Small intestine (tissue), 7 donors: ENCODE measurements at regions not wholly inside any gene's neighbourhood (a gene's known extent, or its start where the extent isn't known, plus 50 kb on each side); places are given as distances from the start of the nearest gene placed in this dataset.

ENCODE experiments used
- DNase-seq, 2 donors: peaks; one replicate each; pipeline versions ENCODE4 v3.0.0 to v3.0.0-alpha.2; 2013
- FAIRE-seq: peaks from 2 replicates; lab custom pipeline; 2012; peaks lifted over from hg19 to GRCh38; lab: Jason Lieb, UNC
- H3K27ac ChIP-seq, 3 donors: one replicate each; pipeline ENCODE4 v1.5.1; 2013; ENCODE audit warnings: low read length in 2 of 3, mild to moderate bottlenecking in 2 of 3, control low read depth in 1 of 3, inconsistent platforms in 1 of 3, low read depth in 1 of 3, moderate library complexity in 1 of 3
- H3K27me3 ChIP-seq, 3 donors: one replicate each; pipeline ENCODE4 v1.6.1; 2013; ENCODE audit warnings: low read length in 3 of 3, inconsistent platforms in 1 of 3; ENCODE audit not compliant: control insufficient read depth in 3 of 3, insufficient read depth in 3 of 3
- H3K36me3 ChIP-seq, 3 donors: one replicate each; pipeline ENCODE4 v1.6.1; 2013; ENCODE audit warnings: low read length in 3 of 3, inconsistent platforms in 1 of 3, low read depth in 1 of 3, mild to moderate bottlenecking in 1 of 3, moderate library complexity in 1 of 3; ENCODE audit not compliant: control insufficient read depth in 3 of 3, insufficient read depth in 2 of 3
- H3K4me1 ChIP-seq, 3 donors: one replicate each; pipeline ENCODE4 v1.6.1; 2013; ENCODE audit warnings: low read length in 2 of 3, inconsistent platforms in 1 of 3, low read depth in 1 of 3, mild to moderate bottlenecking in 1 of 3, moderate library complexity in 1 of 3; ENCODE audit not compliant: control insufficient read depth in 3 of 3, insufficient read depth in 2 of 3
- H3K4me3 ChIP-seq, 3 donors: one replicate each; pipeline ENCODE4 v1.5.1; 2013; ENCODE audit warnings: low read length in 3 of 3, control low read depth in 1 of 3, inconsistent platforms in 1 of 3, low read depth in 1 of 3, mild to moderate bottlenecking in 1 of 3, moderate library complexity in 1 of 3
- H3K9me3 ChIP-seq, 2 donors: one replicate each; pipeline ENCODE4 v1.6.1; 2013; ENCODE audit warnings: low read depth in 1 of 2, low read length in 1 of 2; ENCODE audit not compliant: control insufficient read depth in 2 of 2, insufficient read depth in 1 of 2
- WGBS, 3 donors: extraction: QIAGEN DNeasy Blood & Tissue Kit; methylation state at CpG; one replicate each; pipeline ENCODE4 v1.1.7; 2013; 5-methylcytosine and 5-hydroxymethylcytosine counted together
- donor health status: healthy with polysubstance abuse.
- donor health status: control.
- donor health status: control.
- donor health status: Bipolar disorder and iron deficiency.
- donor health status: healthy.

DNA sequence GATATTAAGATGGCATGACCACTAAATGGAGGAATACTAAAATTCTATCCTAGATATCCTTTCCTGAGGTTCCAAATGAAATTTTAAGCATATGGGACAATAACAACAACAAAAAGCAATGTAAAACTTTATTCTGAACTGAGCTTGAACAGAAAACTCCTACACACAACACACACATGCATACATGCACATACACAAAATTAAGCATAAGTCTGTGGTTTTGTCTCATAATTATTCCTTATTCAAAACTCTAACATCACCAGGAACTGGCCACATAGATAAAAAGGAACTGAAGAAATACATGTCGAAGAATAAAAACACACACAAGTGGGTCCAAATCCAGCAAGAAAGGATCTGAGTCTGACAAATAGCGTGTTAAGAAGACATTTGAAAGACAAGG, 168.0 kb downstream of the COX18 start:
- Histone ChIP-seq H3K9me3 (no peaks in the 10 kb centered on the region), H3K4me1 (no peaks in the 10 kb centered on the region), H3K4me3 (no peak overlapping the region), H3K27me3 (no peaks in the 10 kb centered on the region), H3K27ac (no peak overlapping the region), H3K36me3 (no peaks in the 10 kb centered on the region)
- DNase-seq (no peak), FAIRE-seq (no peak)
- WGBS, 3 donors, result 46 to 75% (median 48%) methylated on average over 2 of the region's 2 CpGs

DNA sequence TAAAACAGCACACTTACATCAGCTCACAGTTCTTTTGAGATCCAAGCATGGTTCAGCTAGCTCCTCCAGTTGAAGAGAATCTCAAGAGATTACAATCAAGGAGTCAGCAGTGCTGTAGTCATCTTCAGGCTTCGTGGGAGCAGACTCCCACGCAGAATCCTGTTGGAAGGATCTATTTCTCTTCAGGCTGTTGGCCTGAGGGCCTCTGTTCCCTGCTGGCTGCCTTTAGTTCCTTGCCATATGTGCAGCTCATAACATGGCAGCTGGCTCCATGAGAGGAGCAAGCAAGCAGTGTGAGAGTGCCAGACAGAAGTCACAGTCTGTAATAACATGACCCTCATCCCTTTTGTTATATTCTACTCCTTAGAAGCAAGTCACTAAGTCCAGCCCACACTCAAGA, 168.6 kb downstream of the COX18 start:
- WGBS, 3 donors, result 49 to 55% (median 50%) methylated on average over 2 of the region's 2 CpGs
- Histone ChIP-seq H3K9me3 (no peaks in the 10 kb centered on the region), H3K4me3 (no peak overlapping the region), H3K4me1 (no peaks in the 10 kb centered on the region), H3K36me3 (no peaks in the 10 kb centered on the region), H3K27ac (no peak overlapping the region), H3K27me3 (no peaks in the 10 kb centered on the region)
- DNase-seq (no peak), FAIRE-seq (no peak)

DNA sequence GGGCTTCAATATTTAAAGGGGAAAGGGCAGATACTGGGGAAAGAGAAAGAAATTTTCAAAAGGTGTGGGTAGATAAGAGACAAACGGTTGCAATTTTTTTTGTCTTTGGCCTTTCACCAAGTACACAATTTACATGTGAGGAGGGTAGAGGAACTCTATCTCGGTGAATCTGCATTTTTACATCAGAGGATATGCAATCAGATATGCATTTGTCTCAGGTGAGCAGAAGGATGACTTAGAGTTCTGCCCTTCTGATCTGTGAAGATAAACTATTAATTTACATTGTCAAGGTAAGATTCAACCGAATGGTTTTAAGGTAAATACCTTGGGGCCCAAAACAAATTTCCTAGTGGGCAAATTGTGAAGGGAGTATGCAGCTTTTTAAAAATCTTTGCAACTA, 169.9 kb downstream of the COX18 start:
- H3K27me3 ChIP-seq, result no peaks in the 10 kb centered on the region
- no peak overlapping the region for H3K4me3 ChIP-seq
- no peaks in the 10 kb centered on the region for H3K4me1 ChIP-seq
- FAIRE-seq (no peak), DNase-seq (no peak)
- H3K36me3 ChIP-seq, result no peaks in the 10 kb centered on the region
- no peaks in the 10 kb centered on the region for H3K9me3 ChIP-seq
- no peak overlapping the region for H3K27ac ChIP-seq
- WGBS, 3 donors, result 56 to 71% (median 66%) methylated on average over 3 of the region's 3 CpGs

DNA sequence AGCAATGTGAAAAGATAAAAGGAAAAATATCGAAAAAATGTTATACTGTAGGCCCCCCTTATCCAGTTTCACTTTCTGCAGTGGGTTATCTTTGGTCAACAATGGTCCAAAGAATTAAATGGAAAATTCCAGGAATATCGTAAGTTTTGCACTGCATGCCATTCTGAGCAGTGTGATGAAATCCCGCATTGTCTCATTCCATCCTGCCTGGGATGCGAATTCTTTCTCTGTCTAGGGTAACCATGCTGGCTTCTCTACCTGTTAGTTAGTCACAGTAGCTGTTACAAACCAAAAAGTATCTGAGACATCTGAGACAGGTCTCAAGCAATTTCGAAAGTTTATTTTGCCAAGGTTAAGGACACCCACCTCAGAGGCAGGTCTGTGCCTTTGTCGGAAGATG, 170.3 kb downstream of the COX18 start:
- no peak overlapping the region for H3K4me3 ChIP-seq
- H3K36me3 ChIP-seq, result no peaks in the 10 kb centered on the region
- DNase-seq (no peak), FAIRE-seq (no peak)
- WGBS, 3 donors, result 81 to 87% (median 81%) methylated on average over 6 of the region's 6 CpGs
- no peaks in the 10 kb centered on the region for H3K27me3 ChIP-seq
- H3K4me1 ChIP-seq, result no peaks in the 10 kb centered on the region
- H3K27ac ChIP-seq, result no peak overlapping the region
- H3K9me3 ChIP-seq, result no peaks in the 10 kb centered on the region

DNA sequence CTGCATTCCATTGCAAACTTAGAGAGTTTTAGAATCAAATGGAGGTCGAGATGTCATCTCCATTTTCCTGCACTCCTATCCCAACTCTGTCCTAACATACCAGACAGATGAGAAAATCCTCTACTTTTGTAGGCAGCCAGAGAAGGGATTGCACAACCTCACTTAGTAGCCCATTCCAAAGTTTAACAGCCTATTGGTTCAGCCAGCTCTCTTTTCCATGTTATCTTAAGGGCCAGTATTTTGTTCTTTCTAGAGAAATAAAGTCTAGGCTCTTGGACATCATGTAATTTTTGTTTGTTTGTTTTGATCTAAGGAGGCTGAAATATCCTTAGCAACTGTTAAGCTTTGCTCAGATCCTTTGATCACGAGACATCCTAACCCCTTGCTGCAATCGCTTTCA, 173.0 kb downstream of the COX18 start:
- Histone ChIP-seq H3K36me3 (no peaks in the 10 kb centered on the region), H3K9me3 (no peaks in the 10 kb centered on the region), H3K4me3 (no peak overlapping the region), H3K27me3 (no peaks in the 10 kb centered on the region), H3K27ac (no peak overlapping the region), H3K4me1 (no peaks in the 10 kb centered on the region)
- WGBS, 3 donors, result 54 to 58% (median 56%) methylated on average over 3 of the region's 3 CpGs
- FAIRE-seq, result no peak
- DNase-seq, result no peak

DNA sequence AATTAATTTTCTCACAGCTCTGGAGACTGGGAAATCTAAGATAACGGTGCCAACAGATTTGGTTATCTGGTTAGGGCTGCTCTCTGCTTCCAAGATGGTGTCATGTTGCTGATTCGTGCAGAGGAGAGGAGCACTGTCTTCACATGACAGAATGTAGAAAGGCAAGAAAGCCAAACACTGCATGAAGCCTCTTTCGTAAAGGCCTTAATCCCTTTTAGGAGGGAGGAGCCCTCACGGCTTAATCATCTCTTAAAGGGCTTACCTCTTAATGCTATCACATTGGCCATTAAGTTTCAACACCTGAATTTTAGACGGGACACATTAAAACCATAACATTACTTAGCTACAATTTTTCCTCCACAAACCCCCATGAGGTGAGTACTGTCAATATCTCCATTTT, 174.1 kb downstream of the COX18 start:
- DNase-seq (no peak), FAIRE-seq (no peak)
- Histone ChIP-seq H3K36me3 (no peaks in the 10 kb centered on the region), H3K4me3 (no peak overlapping the region), H3K27ac (no peak overlapping the region), H3K9me3 (no peaks in the 10 kb centered on the region), H3K4me1 (no peaks in the 10 kb centered on the region), H3K27me3 (no peaks in the 10 kb centered on the region)
- WGBS, 3 donors, result 35 to 58% (median 39%) methylated on average over 5 of the region's 5 CpGs

GRCh38 chr4:72893354-72894066, 176.0 kb downstream of the COX18 start:
- DNase-seq (no peak), FAIRE-seq (no peak)
- Histone ChIP-seq H3K4me3 (no peak overlapping the region), H3K4me1 (no peaks in the 10 kb centered on the region), H3K27me3 (no peaks in the 10 kb centered on the region), H3K36me3 (no peaks in the 10 kb centered on the region), H3K9me3 (no peaks in the 10 kb centered on the region), H3K27ac (no peak overlapping the region)
- WGBS, 3 donors, result 28 to 48% (median 40%) methylated on average over 2 of the region's 2 CpGs

- no peaks in the 10 kb centered on the region for H3K9me3 ChIP-seq
- H3K27me3 ChIP-seq, result no peaks in the 10 kb centered on the region
- no peak for DNase-seq
- H3K4me3 ChIP-seq, result no peak overlapping the region
- no peaks in the 10 kb centered on the region for H3K4me1 ChIP-seq
- no peak overlapping the region for H3K27ac ChIP-seq
- no peak for FAIRE-seq
- 54 to 59% (median 56%) methylated on average over 2 of the region's 2 CpGs for WGBS, 3 donors
- no peaks in the 10 kb centered on the region for H3K36me3 ChIP-seq
These were observed 181.2 kb downstream of the COX18 start for GRCh38 chr4:72888331-72888730.

- whole genome bisulfite sequencing, 3 donors, result 14 to 47% (median 29%) methylated on average over 4 of the region's 4 CpGs
- DNase-seq (no peak), FAIRE-seq (no peak)
- H3K4me1 ChIP-seq, result no peaks in the 10 kb centered on the region
- no peaks in the 10 kb centered on the region for H3K36me3 ChIP-seq
- no peak overlapping the region for H3K27ac ChIP-seq
- H3K9me3 ChIP-seq, result no peaks in the 10 kb centered on the region
- H3K27me3 ChIP-seq, result no peaks in the 10 kb centered on the region
- no peak overlapping the region for H3K4me3 ChIP-seq
These were observed 182.4 kb downstream of the COX18 start for GRCh38 chr4:72887152-72887551.
